Heart right ventricle (tissue), 16 donors: ENCODE measurements at regions not wholly inside any gene's neighbourhood (a gene's known extent, or its start where the extent isn't known, plus 50 kb on each side); places are given as distances from the start of the nearest gene placed in this dataset.
"Not testable (repeated sequence)": the region's sequence is repeated elsewhere in the genome, so short reads cannot be mapped to it uniquely, and the experiment has no call there.

ENCODE experiments used
- ATAC-seq, 8 donors: fragments of 200-7000 bp; cut with Tn5 transposase; one replicate each; pipeline ENCODE4 v1.9.1; 2020; ENCODE audit warnings: mild to moderate bottlenecking in 8 of 8, moderate library complexity in 8 of 8, moderate number of reproducible peaks in 1 of 8
- DNase-seq, 2 donors: peaks; one replicate each; pipeline ENCODE4 v3.0.0-alpha.2; 2020
- H3K27ac ChIP-seq, 10 donors: fragments of 200-600 bp; sonication (generic) in 2 of 10; one replicate each; pipeline versions ENCODE4 v1.5.0 to v1.8.0; 2020 to 2022; ENCODE audit warnings: mild to moderate bottlenecking in 3 of 10
- H3K27me3 ChIP-seq, 7 donors: fragments of 200-600 bp; one replicate each; pipeline ENCODE4 v1.8.0; 2021 to 2022; ENCODE audit warnings: mild to moderate bottlenecking in 2 of 7
- H3K36me3 ChIP-seq, 9 donors: fragments of 200-600 bp; sonication (generic) in 1 of 9; one replicate each; pipeline versions ENCODE4 v1.5.0 to v1.8.0; 2020 to 2022; ENCODE audit warnings: mild to moderate bottlenecking in 2 of 9
- H3K4me1 ChIP-seq, 9 donors: fragments of 200-600 bp; sonication (generic) in 1 of 9; one replicate each; pipeline versions ENCODE4 v1.5.0 to v1.8.0; 2020 to 2022; ENCODE audit warnings: mild to moderate bottlenecking in 4 of 9
- H3K4me3 ChIP-seq, 10 donors: fragments of 200-600 bp; sonication (generic) in 2 of 10; one replicate each; pipeline versions ENCODE4 v1.5.0 to v1.8.0; 2020 to 2022; ENCODE audit warnings: mild to moderate bottlenecking in 7 of 10, moderate library complexity in 2 of 10
- H3K9me3 ChIP-seq, 11 donors: fragments of 200-600 bp in 10 of 11; sonication (generic) in 2 of 11; one replicate each; pipeline versions ENCODE4 v1.5.0 to v1.8.0; 2013 to 2022; ENCODE audit warnings: mild to moderate bottlenecking in 2 of 11, control low read depth in 1 of 11, moderate library complexity in 1 of 11
- WGBS, 2 donors: extraction: QIAGEN DNeasy Blood & Tissue Kit; methylation state at CpG; one replicate each; pipeline ENCODE4 v1.1.7; 2013; ENCODE audit warnings: inconsistent platforms in 1 of 2; 5-methylcytosine and 5-hydroxymethylcytosine counted together
- intact Hi-C, 10 donors: fragments of 100-400 bp; cut with DNase I; formaldehyde crosslinking; loops; one replicate each; pipeline versions ENCODE4 v1.11.1 to v1.14.2; 2022
- TF ChIP-seq, protein P1 (sequence below), 9 donors: fragments of 200-600 bp; sonication (generic) in 2 of 9; IDR thresholded peaks; one replicate each; pipeline versions ENCODE4 v1.5.0 to v1.8.0; 2021 to 2022; ENCODE audit warnings: antibody characterized with exemption in 9 of 9, mild to moderate bottlenecking in 5 of 9, moderate library complexity in 1 of 9
- donor health status: Arrhythmogenic right ventricular cardiomyopathy.
- donor health status: ischemic (EF 13 %, LVEDD 7.1; RV severe dilation, severe dysfunction).
- donor health status: healthy with polysubstance abuse.
- donor health status: DM: no; HTN: yes; CAD: no.
- donor health status: DM: no; HTN: no; CAD: no.
- donor health status: ischemic (EF 25% LVEDD 6.9; RV normal size, moderate dysfunction).
- donor health status: ischemic (EF 25% LVEDD 5.7; RV mildly dilated, moderate dysfunction).
- donor health status: healthy.
- donor health status: DM: yes; HTN: yes; CAD: no.
- donor health status: Ischemic cardiomyopathy.
- donor health status: ischemic (EF 35%, LVEDD 5.7; RV mildly dilated, moderate dysfunction).
- donor health status: nonischemic (EF 11% LVEDD 7.7; RV severe dilation, severe dysfunction).
- donor health status: DM: yes; HTN: yes; CAD: no.
- donor health status: PGD.
- donor health status: ischemic (EF 29% LVEDD 5.4; RV normal size, mild dysfunction).
- donor health status: nonischemic (EF 23%, LVEDD 6.1; RV moderate dilation, normal function).

DNA sequence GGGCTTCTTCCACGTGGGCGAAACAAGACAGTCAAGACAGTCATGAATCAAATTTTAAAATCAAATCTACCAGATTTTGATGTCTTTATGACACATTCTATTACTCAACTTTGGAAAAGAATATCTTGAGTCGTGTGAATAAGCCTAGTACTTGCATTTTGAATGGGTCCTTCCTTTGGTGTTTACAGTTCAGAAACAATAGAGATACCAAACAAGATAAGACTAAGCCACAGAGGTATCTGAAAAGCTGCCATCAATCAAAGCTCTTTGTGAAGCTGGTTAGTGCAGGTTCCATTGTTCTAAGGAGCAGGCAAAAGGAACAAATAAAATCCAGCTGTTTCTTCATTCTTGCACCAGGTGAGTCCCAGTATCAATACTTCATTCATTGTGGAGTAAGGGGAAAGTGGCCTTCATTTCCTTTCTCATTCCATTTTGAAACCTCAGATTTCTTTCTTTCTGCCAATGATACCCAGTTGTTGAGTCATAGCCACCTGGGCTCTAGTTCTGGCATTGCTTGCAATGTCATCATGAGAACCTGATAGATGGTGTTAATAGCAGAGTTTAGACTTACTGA is 151.7 kb upstream of the L3MBTL4 start:
- peaks cover 0 to 3% (median 0%) of the 10 kb centered on the region in 7 donors for H3K27me3 ChIP-seq
- 64 to 69% methylated on average over 3 of the region's 3 CpGs for whole genome bisulfite sequencing, 2 donors
- no peaks in the 10 kb centered on the region for H3K36me3 ChIP-seq
- no peak overlapping the region for H3K4me3 ChIP-seq
- no peaks in the 10 kb centered on the region for H3K4me1 ChIP-seq
- no peaks in the 10 kb centered on the region for H3K9me3 ChIP-seq
- DNase-seq: no peak
- H3K27ac ChIP-seq: no peak overlapping the region
- intact Hi-C loops: loop anchor here in 1 of 10 donors (10.0 kb wide), 1 partner anchor 158 kb away; the partner anchor contains the start of gene ARHGAP28
- ATAC-seq: no peak
- TF ChIP-seq, protein P1, sequence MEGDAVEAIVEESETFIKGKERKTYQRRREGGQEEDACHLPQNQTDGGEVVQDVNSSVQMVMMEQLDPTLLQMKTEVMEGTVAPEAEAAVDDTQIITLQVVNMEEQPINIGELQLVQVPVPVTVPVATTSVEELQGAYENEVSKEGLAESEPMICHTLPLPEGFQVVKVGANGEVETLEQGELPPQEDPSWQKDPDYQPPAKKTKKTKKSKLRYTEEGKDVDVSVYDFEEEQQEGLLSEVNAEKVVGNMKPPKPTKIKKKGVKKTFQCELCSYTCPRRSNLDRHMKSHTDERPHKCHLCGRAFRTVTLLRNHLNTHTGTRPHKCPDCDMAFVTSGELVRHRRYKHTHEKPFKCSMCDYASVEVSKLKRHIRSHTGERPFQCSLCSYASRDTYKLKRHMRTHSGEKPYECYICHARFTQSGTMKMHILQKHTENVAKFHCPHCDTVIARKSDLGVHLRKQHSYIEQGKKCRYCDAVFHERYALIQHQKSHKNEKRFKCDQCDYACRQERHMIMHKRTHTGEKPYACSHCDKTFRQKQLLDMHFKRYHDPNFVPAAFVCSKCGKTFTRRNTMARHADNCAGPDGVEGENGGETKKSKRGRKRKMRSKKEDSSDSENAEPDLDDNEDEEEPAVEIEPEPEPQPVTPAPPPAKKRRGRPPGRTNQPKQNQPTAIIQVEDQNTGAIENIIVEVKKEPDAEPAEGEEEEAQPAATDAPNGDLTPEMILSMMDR (IDR thresholded peaks at IDR 0.05): no peak

DNA sequence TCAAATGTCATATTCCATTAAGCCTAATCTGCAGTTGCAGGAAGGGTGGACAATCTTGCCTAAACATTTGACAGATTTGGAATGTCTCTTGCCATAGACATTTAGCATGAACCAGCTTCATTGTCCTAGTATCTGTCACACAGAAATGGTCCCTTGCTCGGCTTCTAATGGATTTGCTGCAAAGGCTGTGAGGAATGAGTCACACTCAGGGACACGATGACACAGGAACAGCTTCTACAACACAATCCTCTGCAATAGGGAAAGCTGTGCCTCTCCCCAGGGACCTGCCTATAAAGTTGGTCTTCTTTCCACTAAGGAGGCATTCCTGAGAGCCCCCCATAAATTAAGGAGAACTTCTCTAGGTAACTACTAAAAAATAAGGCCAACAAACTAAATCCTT is 155.1 kb upstream of the L3MBTL4 start:
- no peak overlapping the region for H3K4me3 ChIP-seq

DNA sequence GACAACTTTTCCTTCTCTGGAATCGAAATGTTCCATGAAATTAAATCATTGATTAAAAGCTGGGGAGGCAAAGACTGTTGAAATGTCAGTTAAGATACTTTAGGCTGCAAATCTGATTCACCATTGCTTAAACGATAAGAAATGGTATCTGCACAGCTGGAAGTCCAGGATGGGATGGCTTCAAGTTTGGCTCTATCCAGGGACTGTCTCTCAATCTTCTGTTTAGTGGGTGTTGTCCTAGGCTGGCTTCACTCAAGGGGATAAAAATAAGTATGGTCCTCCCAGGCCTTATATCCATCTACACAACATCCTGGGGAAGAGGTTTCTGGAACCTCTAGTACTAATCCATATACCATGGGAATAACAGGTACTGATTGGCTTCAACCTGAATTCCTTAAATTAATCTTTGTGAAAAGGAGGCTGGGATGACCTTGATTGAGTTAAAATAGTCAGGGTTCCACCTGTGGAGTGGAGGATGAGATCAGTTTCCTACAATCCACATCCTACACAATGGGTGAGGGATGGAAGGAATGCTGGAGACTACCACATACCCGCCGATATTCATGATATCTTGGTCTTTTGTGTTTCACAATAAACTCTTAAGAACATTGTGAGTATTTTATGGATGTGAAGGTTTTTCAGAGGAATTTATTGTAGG is 156.0 kb upstream of the L3MBTL4 start:
- no peaks in the 10 kb centered on the region for H3K36me3 ChIP-seq
- intact Hi-C loops: no loop called here
- no peak overlapping the region for H3K27ac ChIP-seq
- no peak for DNase-seq
- H3K27me3 ChIP-seq: peaks cover 0 to 2% (median 0%) of the 10 kb centered on the region in 7 donors
- TF ChIP-seq, protein P1 (IDR thresholded peaks at IDR 0.05): no peak
- no peak for ATAC-seq
- H3K4me3 ChIP-seq: no peak overlapping the region
- 88% methylated on average over 4 of the region's 4 CpGs for WGBS, 2 donors
- H3K4me1 ChIP-seq: no peaks in the 10 kb centered on the region
- no peaks in the 10 kb centered on the region for H3K9me3 ChIP-seq

More for the DNA sequence above, 155.1 kb upstream of the L3MBTL4 start:
- TF ChIP-seq, protein P1 (IDR thresholded peaks at IDR 0.05): no peak
- Histone ChIP-seq H3K27me3 (peaks cover 0 to 3% (median 0%) of the 10 kb centered on the region in 7 donors), H3K36me3 (no peaks in the 10 kb centered on the region), H3K27ac (no peak overlapping the region), H3K4me1 (no peaks in the 10 kb centered on the region), H3K9me3 (no peaks in the 10 kb centered on the region)
- DNase-seq: no peak
- WGBS, 2 donors: 44 to 57% methylated on average over 2 of the region's 2 CpGs
- no peak for ATAC-seq
- intact Hi-C loops: loop anchor here in 1 of 10 donors (10.0 kb wide), 1 partner anchor 155 kb away; the partner anchor contains the start of gene ARHGAP28

DNA sequence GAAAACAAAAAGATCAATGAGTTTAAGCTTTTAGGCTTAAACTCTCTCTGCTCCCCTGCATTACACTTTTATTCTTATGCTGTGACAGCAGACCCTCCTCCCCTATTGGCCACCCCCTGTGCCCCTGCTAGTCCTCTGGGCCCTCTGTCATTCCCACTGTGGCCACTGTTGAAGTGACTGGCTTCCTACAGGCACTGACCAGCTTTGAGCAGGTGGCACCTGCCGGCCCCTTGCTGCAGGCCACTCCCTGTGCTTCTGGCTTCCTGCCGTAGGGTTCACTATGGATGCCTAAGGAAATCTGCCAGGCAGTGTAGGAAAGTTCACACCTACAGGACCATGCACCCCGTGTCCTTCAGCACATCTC is 156.5 kb upstream of the L3MBTL4 start:
- ATAC-seq (no peak), DNase-seq (no peak)
- no peaks in the 10 kb centered on the region for H3K9me3 ChIP-seq
- TF ChIP-seq, protein P1 (IDR thresholded peaks at IDR 0.05): no peak
- WGBS, 2 donors: 89 to 95% methylated on average over 3 of the region's 3 CpGs
- H3K36me3 ChIP-seq: no peaks in the 10 kb centered on the region
- no peaks in the 10 kb centered on the region for H3K27me3 ChIP-seq
- no peak overlapping the region for H3K27ac ChIP-seq
- intact Hi-C loops: no loop called here
- no peaks in the 10 kb centered on the region for H3K4me1 ChIP-seq
- no peak overlapping the region for H3K4me3 ChIP-seq

DNA sequence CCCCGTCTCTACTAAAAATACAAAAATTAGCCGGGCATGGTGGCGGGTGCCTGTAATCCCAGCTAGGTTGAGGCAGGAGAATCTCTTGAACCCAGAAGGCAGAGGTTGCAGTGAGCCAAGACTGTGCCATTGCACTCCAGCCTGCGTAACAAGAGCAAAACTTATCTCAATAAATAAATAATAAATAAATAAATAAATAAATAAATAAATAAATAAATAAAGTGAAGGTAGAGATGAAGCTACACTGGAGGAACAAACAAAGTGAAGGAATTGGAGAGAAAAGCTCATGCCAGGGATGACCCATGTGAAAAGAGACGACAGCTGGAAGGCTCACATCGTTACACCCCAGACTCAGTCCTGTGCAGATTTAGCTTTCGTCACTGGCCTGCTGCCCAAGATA is 157.3 kb upstream of the ARHGAP28 start:
- H3K4me3 ChIP-seq, H3K27ac ChIP-seq, ATAC-seq, intact Hi-C loops, H3K4me1 ChIP-seq, H3K27me3 ChIP-seq, DNase-seq, H3K36me3 ChIP-seq, H3K9me3 ChIP-seq: not testable (repeated sequence)
- WGBS, 2 donors: 97 to 98% methylated on average over 7 of the region's 7 CpGs
